ENCODE measurements at regions not wholly inside any gene's neighbourhood (a gene's known extent, or its start where the extent isn't known, plus 50 kb on each side); places are given as distances from the start of the nearest gene placed in this dataset.

DNA sequence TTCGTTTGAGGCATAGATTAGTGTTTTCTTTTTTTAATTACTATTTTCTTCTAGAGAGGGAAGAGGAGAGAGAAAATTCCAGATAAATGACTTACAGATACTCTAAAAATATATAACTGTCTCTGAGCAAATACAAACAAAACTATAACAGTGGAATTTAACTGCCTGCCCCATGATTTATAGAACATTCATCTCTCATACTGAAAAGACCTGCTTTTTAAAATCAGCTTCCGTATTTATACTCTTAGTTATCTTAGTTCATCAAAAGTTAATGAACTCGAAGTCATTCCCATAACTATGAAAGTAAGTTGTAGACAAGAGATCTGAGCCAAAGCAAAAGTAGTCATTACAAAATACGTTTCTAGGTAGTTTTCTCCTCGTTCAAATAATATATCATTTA is 123.8 kb upstream of the DMRT1 start:
- no peak overlapping the region for H3K27ac ChIP-seq (ENCODE audit: extremely low read length, insufficient read depth, low read length)
- in situ Hi-C loops (cut with HindIII; ENCODE audit: extremely low pct_ligation_motif_present, low pct_unique_long_range_greater_than_20kb): no loop called here
- no TSS peak for BruUV-seq (replicated peaks)
- intact Hi-C loops (cut with micrococcal nuclease; ENCODE audit: unreplicated experiment): loop anchor here (2.0 kb wide), 1 partner anchor 35 kb away; no protein-coding TSS in a partner anchor
- peaks cover 99% of the 10 kb centered on the region for H3K4me1 ChIP-seq (ENCODE audit: insufficient read depth, low read length)
- H2AFZ ChIP-seq (ENCODE audit: low read length): no peak overlapping the region
- TF ChIP-seq ZNF850 (CRISPR knock-in tag; conservative IDR thresholded peaks at IDR 0.05) (no peak), RBFOX2 (IDR thresholded peaks at IDR 0.05; ENCODE audit: low read depth, low read length) (0 out of 2 replicates have a peak, but pooled peaks have one; percentile 16)
- peaks cover 99% of the 10 kb centered on the region for H3K79me2 ChIP-seq (ENCODE audit: insufficient read depth, low read length)
- H3K27me3 ChIP-seq (ENCODE audit: control insufficient read depth in 1 of 2, insufficient read depth in 2 of 2, low read length in 2 of 2): no peaks in the 10 kb centered on the region
- peaks cover 18 to 55% of the 10 kb centered on the region in 2 experiments for H3K36me3 ChIP-seq (replicated peaks in 1 of 2; ENCODE audit: control insufficient read depth in 1 of 2, insufficient read depth in 2 of 2, low read length in 2 of 2)
- ATAC-seq: no peak
- DNase-seq (ENCODE audit: low spot score): no peak
- ChIA-PET POLR2A (interaction anchor here (2.6 kb wide), 1 partner anchor 10 kb away, joined by 16 read pairs; no protein-coding TSS in a partner anchor), CTCF (ENCODE audit: low intra/inter-chr PET ratio, low total read pairs) (no interaction called here)
- H3K4me2 ChIP-seq (ENCODE audit: low read depth, low read length): peak overlapping the region; percentile 35; the same call in 1 of the 2 replicates
- FAIRE-seq: no peak
- 0 out of 6 replicates have a peak overlapping the region, but pooled peaks of 1 of the 3 experiments have one; percentile 7 for H3K4me3 ChIP-seq (replicated peaks in 1 of 3; ENCODE audit: insufficient read depth in 1 of 3, low read depth in 2 of 3, low read length in 3 of 3)
- H3K9me3 ChIP-seq (ENCODE audit: low read length): no peaks in the 10 kb centered on the region
- H3K9ac ChIP-seq (ENCODE audit: insufficient read depth, low read depth, low read length): no peak overlapping the region
- 92% methylated on average over 5 of the region's 5 CpGs for WGBS (ENCODE audit: low lambda C conversion rate)
- H4K20me1 ChIP-seq (ENCODE audit: insufficient read depth, low read length): peaks cover 72% of the 10 kb centered on the region

DNA sequence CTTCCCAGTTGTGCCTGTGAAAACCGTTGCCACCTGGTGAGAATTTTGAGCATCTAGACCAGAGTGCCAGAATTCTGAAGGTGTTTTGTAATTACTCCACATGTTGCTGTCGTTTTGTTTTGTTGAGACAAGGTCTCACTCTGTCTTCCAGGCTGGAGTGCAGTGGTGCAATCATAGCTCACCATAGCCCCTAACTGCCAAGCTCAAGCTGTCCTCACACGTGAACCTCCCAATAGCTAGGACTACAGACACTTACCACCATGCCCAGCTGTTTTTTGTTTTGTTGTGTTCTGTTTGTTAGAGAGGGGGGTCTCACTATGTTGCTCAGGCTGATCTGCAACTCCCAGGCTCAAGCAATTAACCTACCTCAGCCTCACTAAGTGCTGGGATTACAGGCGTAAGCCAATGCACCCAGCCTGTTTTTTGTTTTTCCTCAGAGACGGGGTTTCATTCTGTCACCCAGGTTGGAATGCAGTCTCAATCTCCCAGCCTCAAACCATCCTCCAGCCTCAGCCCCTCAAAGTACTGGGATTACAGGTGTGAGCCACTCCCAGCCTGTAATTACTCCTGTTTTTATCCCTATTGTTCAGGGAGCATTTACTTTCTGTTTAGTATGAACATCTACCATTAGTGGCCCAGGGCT is 121.1 kb upstream of the DMRT1 start:
- BruUV-seq (replicated peaks): no TSS peak
- H3K27ac ChIP-seq (ENCODE audit: extremely low read length, insufficient read depth, low read length): no peak overlapping the region
- in situ Hi-C loops (cut with HindIII; ENCODE audit: extremely low pct_ligation_motif_present, low pct_unique_long_range_greater_than_20kb): no loop called here
- no peaks in the 10 kb centered on the region for H3K9me3 ChIP-seq (ENCODE audit: low read length)
- H3K36me3 ChIP-seq (replicated peaks in 1 of 2; ENCODE audit: control insufficient read depth in 1 of 2, insufficient read depth in 2 of 2, low read length in 2 of 2): peaks cover 19 to 55% of the 10 kb centered on the region in 2 experiments
- POLR2A ChIA-PET: interaction anchor here (0.6 to 2.6 kb wide), 4 partner anchors 10 to 37 kb away, joined by 3 to 16 read pairs (median 5); no protein-coding TSS in a partner anchor
- intact Hi-C loops (cut with micrococcal nuclease; ENCODE audit: unreplicated experiment): no loop called here
- no peaks in the 10 kb centered on the region for H3K27me3 ChIP-seq (ENCODE audit: control insufficient read depth in 1 of 2, insufficient read depth in 2 of 2, low read length in 2 of 2)
- peaks cover 74% of the 10 kb centered on the region for H4K20me1 ChIP-seq (ENCODE audit: insufficient read depth, low read length)
- FAIRE-seq (no peak), ATAC-seq (no peak; the same call in 2 of the 3 replicates), DNase-seq (ENCODE audit: low spot score) (no peak)
- peak overlapping the region; percentile 11; the same call in 1 of the 2 replicates for H3K4me2 ChIP-seq (ENCODE audit: low read depth, low read length)
- peaks cover 98% of the 10 kb centered on the region for H3K79me2 ChIP-seq (ENCODE audit: insufficient read depth, low read length)
- no peak overlapping the region for H2AFZ ChIP-seq (ENCODE audit: low read length)
- peaks cover 99% of the 10 kb centered on the region for H3K4me1 ChIP-seq (ENCODE audit: insufficient read depth, low read length)
- H3K9ac ChIP-seq (ENCODE audit: insufficient read depth, low read depth, low read length): no peak overlapping the region
- CTCF ChIA-PET (ENCODE audit: low intra/inter-chr PET ratio, low total read pairs): no interaction called here
- 69% methylated on average over 5 of the region's 5 CpGs for WGBS (ENCODE audit: low lambda C conversion rate)
- no peak for TF ChIP-seq MYC (CRISPR knock-in tag; IDR thresholded peaks at IDR 0.05; ENCODE audit: borderline replicate concordance)
- peak; percentile 37; the same call in 1 of the 2 replicates for TF ChIP-seq SSRP1 (CRISPR knock-in tag; IDR thresholded peaks at IDR 0.05)
- no peak for TF ChIP-seq SNRNP70 (IDR thresholded peaks at IDR 0.05; ENCODE audit: low read depth, low read length)
- no peak for TF ChIP-seq JUNB (CRISPR knock-in tag; IDR thresholded peaks at IDR 0.05; ENCODE audit: borderline replicate concordance)
- TF ChIP-seq HOXA9 (CRISPR knock-in tag; IDR thresholded peaks at IDR 0.05; ENCODE audit: borderline replicate concordance): no peak
- TF ChIP-seq PRMT3 (CRISPR knock-in tag; IDR thresholded peaks at IDR 0.05; ENCODE audit: borderline replicate concordance, low read depth): no peak
- TF ChIP-seq, protein P1, sequence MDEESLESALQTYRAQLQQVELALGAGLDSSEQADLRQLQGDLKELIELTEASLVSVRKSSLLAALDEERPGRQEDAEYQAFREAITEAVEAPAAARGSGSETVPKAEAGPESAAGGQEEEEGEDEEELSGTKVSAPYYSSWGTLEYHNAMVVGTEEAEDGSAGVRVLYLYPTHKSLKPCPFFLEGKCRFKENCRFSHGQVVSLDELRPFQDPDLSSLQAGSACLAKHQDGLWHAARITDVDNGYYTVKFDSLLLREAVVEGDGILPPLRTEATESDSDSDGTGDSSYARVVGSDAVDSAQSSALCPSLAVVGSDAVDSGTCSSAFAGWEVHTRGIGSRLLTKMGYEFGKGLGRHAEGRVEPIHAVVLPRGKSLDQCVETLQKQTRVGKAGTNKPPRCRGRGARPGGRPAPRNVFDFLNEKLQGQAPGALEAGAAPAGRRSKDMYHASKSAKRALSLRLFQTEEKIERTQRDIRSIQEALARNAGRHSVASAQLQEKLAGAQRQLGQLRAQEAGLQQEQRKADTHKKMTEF (CRISPR knock-in tag; IDR thresholded peaks at IDR 0.05): no peak
- TF ChIP-seq MZF1 (CRISPR knock-in tag; IDR thresholded peaks at IDR 0.05; ENCODE audit: borderline replicate concordance): 0 out of 2 replicates have a peak, but pooled peaks have one; percentile 76
- no peak for TF ChIP-seq ZSCAN22 (CRISPR knock-in tag; IDR thresholded peaks at IDR 0.05)
- TF ChIP-seq KLF12 (CRISPR knock-in tag; IDR thresholded peaks at IDR 0.05; ENCODE audit: borderline replicate concordance): no peak
- no peak overlapping the region for H3K4me3 ChIP-seq (replicated peaks in 1 of 3; ENCODE audit: insufficient read depth in 1 of 3, low read depth in 2 of 3, low read length in 3 of 3)

Measured in HepG2 (cell line).